Suppressor macrophage treated with lipopolysaccharide for 1 hour (primary cell): ENCODE measurements at regions not wholly inside any gene's neighbourhood (a gene's known extent, or its start where the extent isn't known, plus 50 kb on each side); places are given as distances from the start of the nearest gene placed in this dataset.
A peak's percentile ranks its signal among the peaks of the same experiment; 100 is the strongest.

Experiments used
- DNase-seq, 3 donors: peaks; one replicate each; pipeline ENCODE4 v3.0.0-alpha.2; 2020 to 2022

- DNase-seq = no peak
Measured at GRCh38 chr11:115939104-115939730, 435.0 kb upstream of the CADM1 start.

- no peak for DNase-seq
Measured at GRCh38 chr11:115933564-115933963, 429.3 kb upstream of the CADM1 start.

DNA sequence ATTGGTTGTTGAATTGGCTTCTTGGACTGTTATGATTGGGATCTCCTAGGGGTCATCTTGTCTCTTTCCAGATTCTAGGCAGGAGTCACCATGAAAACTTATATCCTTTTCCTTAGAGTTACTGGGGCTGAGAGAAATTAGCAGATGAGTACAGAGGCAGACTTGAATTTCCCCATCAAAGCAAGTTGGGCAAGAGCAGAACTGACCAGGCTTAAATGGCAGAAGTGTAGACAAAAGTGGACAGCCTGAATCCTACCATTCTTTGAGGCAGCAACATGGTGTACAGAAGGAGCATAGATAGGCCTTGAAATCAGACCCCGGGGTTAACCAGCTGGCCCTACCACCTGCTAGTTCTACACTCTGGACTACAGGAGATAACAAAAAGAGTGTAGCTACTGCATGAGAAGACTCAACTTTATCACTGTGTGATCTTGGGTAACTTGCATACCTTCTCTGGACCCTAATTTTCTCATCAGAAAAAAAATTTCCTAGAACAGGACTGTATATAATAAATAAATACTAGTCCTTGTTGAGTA lies 427.4 kb upstream of the CADM1 start:
- DNase-seq = peak; percentile 45 to 69 (median 63)

DNA sequence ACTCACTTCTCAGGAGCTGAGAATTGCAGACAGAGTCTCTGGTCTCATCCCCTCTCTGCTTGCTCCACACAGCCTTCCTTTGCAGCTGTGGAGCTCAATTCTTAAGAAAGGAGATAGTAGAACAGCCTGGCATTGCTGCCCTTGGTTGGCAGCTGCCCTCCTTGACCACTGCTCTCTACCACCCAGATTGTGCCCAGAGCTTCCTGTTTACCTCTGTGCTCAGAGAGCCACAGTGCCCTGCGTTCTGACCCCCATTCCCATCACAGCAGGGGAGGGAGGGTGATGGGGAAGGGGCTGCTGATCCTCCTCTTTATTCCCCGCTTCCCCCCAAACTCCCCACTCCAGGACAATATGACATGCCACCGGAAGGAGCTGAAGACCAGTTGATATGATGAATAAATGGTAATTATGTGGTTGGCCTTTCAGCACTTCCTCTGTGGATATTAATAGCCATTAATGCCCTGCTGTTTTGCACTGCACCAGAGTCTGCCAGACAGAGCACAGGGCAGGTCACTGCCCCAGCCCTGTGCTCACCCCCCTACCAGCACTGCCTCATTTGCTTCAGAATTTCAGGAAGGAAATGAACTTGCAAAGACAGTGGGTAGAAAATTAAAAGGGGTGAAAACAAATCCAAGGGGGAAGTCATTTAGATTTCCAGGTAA lies 426.8 kb upstream of the CADM1 start:
- DNase-seq = peak; percentile 67 to 79 (median 76)

DNA sequence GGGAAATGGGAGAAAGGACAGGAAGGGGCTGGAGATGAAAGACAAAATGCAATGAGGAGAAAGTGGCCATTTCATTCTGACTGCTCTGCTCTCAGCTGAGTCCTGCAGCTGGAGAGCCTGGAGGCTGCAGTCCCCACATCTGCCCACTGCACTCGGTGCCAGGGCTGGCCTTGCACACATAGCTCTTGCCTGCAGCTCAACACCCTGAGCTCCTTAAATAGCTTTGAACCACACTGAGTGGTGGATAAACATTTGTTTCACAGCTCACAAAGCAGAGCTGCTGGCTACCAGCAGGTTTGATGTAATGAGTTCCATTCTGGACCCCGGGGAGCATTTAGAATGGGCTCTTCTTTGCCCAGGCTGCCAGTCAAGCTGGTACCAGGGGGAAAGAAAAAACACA lies 426.1 kb upstream of the CADM1 start:
- no peak for DNase-seq

DNA sequence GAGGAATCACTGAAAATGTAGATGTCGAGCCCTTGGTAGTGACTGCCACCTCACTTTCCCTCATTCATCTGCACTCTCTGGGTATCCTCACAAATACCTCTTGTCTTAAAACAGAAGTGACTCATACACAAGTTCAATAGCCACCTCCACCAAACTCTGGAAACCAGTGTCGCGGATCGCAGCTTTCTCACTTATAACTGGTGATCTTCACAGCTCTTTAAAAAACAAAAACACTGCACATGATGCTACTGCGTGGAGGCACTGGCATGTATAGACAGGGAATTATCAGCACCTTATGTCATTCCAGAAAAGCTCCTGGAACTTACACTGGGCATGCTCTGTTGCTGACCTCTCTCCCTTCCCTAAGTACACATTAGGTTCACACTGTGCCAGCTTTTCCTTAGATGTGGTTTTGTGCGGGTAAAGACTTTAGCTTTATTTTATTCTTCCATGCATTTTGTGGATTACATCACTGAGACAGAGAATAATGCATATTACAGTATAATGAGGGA lies 425.5 kb upstream of the CADM1 start:
- no peak for DNase-seq

DNA sequence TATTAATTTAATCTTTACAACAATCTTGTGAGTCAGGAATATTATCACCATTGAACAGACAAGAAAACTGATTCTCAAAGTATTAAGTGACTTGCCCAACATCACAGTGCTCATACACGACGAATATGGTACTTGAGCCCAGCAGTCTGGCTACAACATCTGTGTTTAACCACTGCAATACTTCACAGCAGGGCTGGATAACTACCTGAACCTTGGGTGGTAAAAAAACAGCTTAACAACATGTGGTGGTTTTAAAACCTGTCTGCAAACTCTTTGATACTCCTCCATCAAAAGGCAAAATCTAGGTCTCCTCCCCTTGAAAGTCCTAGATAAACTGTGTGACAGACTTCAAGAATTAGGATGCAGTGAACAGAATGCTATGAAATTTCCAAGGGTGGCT lies 424.6 kb upstream of the CADM1 start:
- DNase-seq = no peak

DNA sequence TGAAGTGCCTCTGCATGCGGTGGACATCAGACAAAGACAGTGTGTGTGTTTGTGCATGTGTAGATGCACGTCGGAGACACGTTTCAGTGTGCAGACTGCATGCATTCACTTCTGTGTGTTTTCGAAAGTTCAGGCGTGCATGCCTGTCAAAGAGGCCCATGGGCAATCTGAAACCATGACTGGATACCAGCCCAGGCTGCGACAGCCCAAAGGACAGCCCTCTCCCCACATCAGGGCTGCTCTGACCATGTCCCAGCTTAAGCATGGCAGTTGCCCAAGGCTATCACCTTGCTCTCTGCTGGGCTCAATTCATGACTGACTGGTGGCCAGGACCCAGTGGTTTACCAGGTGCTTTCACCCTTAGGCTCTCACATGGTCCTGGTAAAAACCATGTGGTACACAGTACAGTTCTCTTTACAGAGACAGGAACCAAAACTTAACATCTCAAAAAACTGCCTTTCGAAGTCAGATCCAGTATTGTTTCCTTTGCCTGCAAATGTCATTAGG lies 423.7 kb upstream of the CADM1 start:
- DNase-seq = no peak

DNA sequence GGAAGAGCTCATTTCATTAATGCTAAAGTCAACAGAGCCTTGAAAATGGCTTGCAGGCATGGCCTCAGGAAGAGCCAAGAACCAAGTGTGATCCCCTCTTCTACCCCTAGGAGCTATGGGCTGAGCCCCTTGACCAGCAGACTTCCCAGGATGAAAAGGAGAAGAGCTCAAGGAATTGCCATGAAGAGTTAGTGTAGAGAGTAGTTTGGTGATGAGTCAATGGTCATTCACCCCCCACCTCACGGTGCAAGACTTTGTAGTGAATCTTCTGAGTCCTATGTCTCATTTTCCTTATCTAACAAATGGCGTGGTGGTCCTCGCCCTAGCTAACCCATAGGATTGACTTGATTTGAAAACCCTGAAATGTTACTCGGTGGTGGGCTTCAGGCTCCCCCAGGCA lies 422.4 kb upstream of the CADM1 start:
- DNase-seq = peak; percentile 60 to 75 (median 70)

- DNase-seq = peak; percentile 36 to 64 (median 42)
Measured at GRCh38 chr11:115926138-115926537, 421.9 kb upstream of the CADM1 start.

DNA sequence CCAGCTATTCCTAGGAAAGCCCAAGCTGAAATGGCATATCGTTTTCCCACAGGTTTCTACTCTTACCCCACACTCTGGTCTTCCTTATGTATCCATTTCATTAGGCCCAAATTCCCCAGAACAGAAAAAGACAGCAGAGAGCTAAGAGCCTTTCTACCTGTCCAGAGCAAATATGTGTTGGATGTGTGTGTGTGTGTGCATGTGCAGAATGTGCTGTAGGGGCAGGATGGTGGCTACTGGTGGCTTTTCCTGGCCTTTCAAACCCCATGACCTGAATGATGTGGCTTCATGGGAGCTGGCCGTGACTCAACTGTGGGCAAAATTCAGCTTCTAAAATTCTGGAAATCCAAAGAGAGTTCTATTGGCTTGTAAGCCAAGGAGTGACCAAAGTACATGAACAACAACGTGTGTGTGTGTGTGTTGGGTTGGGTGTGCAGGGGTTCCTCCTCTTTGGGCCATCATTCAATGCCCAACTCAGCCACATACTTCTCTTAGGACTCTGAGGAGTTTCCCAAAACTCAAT lies 421.4 kb upstream of the CADM1 start:
- peak; percentile 74 to 88 (median 75) for DNase-seq

GRCh38 chr11:115924744-115925567 lies 420.7 kb upstream of the CADM1 start:
- DNase-seq = peak; percentile 93 to 99 (median 97)

DNA sequence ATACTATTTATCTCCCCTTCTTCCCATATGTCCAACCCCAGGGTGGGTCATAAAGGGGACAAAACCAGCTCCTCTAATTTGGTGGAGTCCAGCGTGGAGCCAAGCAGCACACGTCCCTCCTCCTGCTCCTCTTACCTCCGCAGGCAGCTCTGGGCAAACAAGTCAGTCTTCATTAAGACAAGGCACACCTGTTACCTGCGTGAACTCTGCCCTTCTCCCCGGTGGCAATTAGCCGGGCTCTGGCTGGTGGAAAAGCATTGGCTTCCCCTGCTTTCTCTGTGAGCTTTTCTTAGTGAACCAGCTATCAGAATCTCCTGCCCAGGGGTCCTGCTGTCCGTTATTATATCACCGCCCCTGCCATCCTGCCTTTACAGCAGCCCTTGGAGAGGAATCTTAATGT lies 418.7 kb upstream of the CADM1 start:
- DNase-seq = no peak

GRCh38 chr11:115921986-115922385 lies 417.8 kb upstream of the CADM1 start:
- DNase-seq = no peak

- DNase-seq = no peak
Measured at GRCh38 chr11:115921540-115921939, 417.3 kb upstream of the CADM1 start.

GRCh38 chr11:115920841-115921480 lies 416.7 kb upstream of the CADM1 start:
- DNase-seq = no peak

DNA sequence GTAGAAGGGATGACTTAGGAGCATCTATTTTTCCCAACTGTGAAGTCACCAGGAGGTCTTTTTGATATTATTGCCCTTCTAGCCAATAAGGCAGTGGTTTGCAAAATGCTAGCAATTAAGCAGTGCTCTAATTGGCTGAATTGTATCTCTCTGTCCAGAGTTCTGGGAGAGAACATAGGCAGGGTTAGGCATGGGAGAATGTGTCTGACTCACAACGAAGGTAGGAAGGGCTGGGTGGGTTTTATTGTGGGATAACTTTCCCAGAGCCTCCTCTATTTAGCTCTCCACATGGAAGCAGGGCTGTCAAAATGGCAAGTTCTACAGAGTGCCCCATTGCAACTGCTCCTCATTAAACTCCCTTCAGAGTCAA lies 415.9 kb upstream of the CADM1 start:
- peak in 1 of 3 donors; percentile 25 for DNase-seq

DNA sequence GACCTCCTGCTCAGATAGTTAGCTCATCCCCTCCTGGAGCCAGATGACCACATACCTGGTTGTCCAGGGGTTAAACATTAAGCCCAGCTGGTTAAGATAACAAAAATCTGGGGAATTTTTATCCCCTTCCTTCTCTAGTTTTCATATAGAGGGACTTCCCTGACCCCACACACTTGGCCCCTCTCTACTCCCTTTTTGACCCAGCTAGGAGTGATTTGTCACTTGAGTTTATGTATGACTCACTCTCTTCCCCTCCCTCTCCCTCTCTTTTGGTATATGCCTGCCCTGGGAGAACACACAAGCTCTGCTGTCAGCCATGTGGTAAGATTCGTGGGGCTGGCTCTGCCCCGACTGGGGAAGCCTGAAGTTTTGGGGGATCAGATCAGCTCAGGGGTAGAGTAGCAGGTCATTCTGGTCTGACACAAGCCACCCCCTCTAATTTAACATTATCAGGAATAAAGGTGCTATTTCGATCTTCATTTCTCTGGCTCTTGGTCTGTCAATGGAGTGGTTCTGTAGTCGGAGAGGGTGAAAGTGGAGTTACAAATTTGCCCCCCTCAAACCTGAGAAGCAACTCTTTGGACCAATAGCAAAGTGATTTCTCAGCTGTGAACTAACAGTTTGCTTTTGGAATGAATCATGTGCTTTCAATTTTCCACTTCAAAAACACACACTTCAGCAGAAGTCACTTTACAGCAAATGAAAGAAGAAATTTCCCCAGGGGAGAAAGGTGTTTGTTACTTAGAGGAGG lies 415.3 kb upstream of the CADM1 start:
- peak; percentile 88 to 96 (median 92) for DNase-seq

- peak; percentile 50 to 56 (median 52) for DNase-seq
Measured at GRCh38 chr11:115918576-115918975, 414.4 kb upstream of the CADM1 start.

- peak; percentile 27 to 54 (median 33) for DNase-seq
Measured at GRCh38 chr11:115916608-115917007, 412.4 kb upstream of the CADM1 start.

DNA sequence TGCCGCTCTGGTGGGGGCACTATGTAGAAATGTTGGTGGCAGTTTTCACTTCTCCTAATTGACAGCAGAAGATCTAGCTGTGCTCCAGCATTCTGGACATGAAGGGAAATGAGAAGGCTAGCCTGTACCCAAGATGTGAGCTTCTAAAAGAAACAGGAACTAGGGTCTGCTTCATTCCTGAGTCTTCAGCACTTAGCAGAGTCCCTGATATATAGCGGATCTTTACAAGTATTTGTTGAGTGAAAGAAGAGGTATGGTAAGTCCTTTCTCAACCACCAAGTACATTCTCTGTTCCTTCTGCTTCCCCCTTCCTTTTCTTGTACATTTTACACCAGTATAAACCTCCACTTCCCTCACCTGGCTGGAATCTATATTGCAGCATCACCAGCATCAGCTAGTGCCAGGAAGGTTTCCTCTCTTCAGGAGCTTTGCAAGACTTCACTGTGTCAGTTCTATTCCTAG lies 408.3 kb upstream of the CADM1 start:
- peak; percentile 64 to 80 (median 78) for DNase-seq
